ENCODE measurements at regions not wholly inside any gene's neighbourhood (a gene's known extent, or its start where the extent isn't known, plus 50 kb on each side); places are given as distances from the start of the nearest gene placed in this dataset.

- no peaks in the 10 kb centered on the region for H3K36me3 ChIP-seq (ENCODE audit: control insufficient read depth, insufficient read depth, low read length)
- no peaks in the 10 kb centered on the region for H3K27me3 ChIP-seq (ENCODE audit: control insufficient read depth, insufficient read depth, low read length)
- ChIA-PET POLR2A (no interaction called here), CTCF (interaction anchor here (0.8 to 1.8 kb wide), 2 partner anchors 9 to 21 kb away, joined by 3 to 6 read pairs; no protein-coding TSS in a partner anchor)
- DNase-seq (ENCODE audit: low read depth) = no peak
- H3K4me3 ChIP-seq (ENCODE audit: low read depth, low read length) = no peak overlapping the region
- TF ChIP-seq CTCF (IDR thresholded peaks at IDR 0.05; ENCODE audit: insufficient read depth, low read depth, low read length) = no peak
Measured at GRCh38 chr3:29152379-29152778, 128.5 kb upstream of the RBMS3 start.

DNA sequence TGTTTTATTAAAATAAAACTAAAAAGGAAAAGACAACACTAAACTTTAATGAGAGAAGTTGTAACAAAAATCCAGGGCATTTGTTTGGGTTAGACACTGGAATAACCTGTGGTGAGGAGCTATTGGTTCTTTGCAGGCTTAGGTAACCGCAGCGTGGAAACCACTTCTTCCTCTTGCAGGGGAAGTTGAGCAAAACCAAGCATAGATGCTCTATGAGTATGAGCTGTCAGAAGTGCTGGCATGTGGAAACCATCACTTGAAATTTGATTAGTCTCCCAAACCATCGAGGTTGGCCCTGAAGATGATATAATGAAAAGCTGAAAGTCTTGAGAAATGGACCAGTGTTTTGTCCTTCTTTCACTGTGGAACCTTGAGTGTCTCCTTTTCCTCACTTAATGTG is 127.1 kb upstream of the RBMS3 start:
- no peak for TF ChIP-seq CTCF (IDR thresholded peaks at IDR 0.05; ENCODE audit: insufficient read depth, low read depth, low read length)
- no peaks in the 10 kb centered on the region for H3K36me3 ChIP-seq (ENCODE audit: control insufficient read depth, insufficient read depth, low read length)
- POLR2A ChIA-PET = no interaction called here
- H3K4me3 ChIP-seq (ENCODE audit: low read depth, low read length) = no peak overlapping the region
- CTCF ChIA-PET = interaction anchor here (0.7 to 1.8 kb wide), 3 partner anchors 9 to 179 kb away, joined by 3 to 6 read pairs (median 3); no protein-coding TSS in a partner anchor
- DNase-seq (ENCODE audit: low read depth) = no peak
- no peaks in the 10 kb centered on the region for H3K27me3 ChIP-seq (ENCODE audit: control insufficient read depth, insufficient read depth, low read length)

- Histone ChIP-seq H3K4me3 (ENCODE audit: low read depth, low read length) (no peak overlapping the region), H3K36me3 (ENCODE audit: control insufficient read depth, insufficient read depth, low read length) (no peaks in the 10 kb centered on the region), H3K27me3 (ENCODE audit: control insufficient read depth, insufficient read depth, low read length) (no peaks in the 10 kb centered on the region)
- DNase-seq (ENCODE audit: low read depth) = no peak
- ChIA-PET POLR2A (no interaction called here), CTCF (no interaction called here)
- no peak for TF ChIP-seq CTCF (IDR thresholded peaks at IDR 0.05; ENCODE audit: insufficient read depth, low read depth, low read length)
Measured at GRCh38 chr3:29156086-29156715, 124.7 kb upstream of the RBMS3 start.

- ChIA-PET POLR2A (no interaction called here), CTCF (no interaction called here)
- DNase-seq (ENCODE audit: low read depth) = no peak
- no peak for TF ChIP-seq CTCF (IDR thresholded peaks at IDR 0.05; ENCODE audit: insufficient read depth, low read depth, low read length)
- H3K4me3 ChIP-seq (ENCODE audit: low read depth, low read length) = no peak overlapping the region
- H3K36me3 ChIP-seq (ENCODE audit: control insufficient read depth, insufficient read depth, low read length) = no peaks in the 10 kb centered on the region
- no peaks in the 10 kb centered on the region for H3K27me3 ChIP-seq (ENCODE audit: control insufficient read depth, insufficient read depth, low read length)
Measured at GRCh38 chr3:29164825-29165224, 116.0 kb upstream of the RBMS3 start.

GRCh38 chr3:29167180-29167579 is 113.7 kb upstream of the RBMS3 start:
- no peaks in the 10 kb centered on the region for H3K36me3 ChIP-seq (ENCODE audit: control insufficient read depth, insufficient read depth, low read length)
- H3K4me3 ChIP-seq (ENCODE audit: low read depth, low read length) = no peak overlapping the region
- POLR2A ChIA-PET = no interaction called here
- no peaks in the 10 kb centered on the region for H3K27me3 ChIP-seq (ENCODE audit: control insufficient read depth, insufficient read depth, low read length)
- CTCF ChIA-PET = no interaction called here
- TF ChIP-seq CTCF (IDR thresholded peaks at IDR 0.05; ENCODE audit: insufficient read depth, low read depth, low read length) = no peak
- DNase-seq (ENCODE audit: low read depth) = no peak

Data from BJ (cell line).